ENCODE measurements at regions not wholly inside any gene's neighbourhood (a gene's known extent, or its start where the extent isn't known, plus 50 kb on each side); places are given as distances from the start of the nearest gene placed in this dataset.

GRCh38 chr10:27622596-27622995 is 118.5 kb downstream of the RAB18 start:
- H3K36me3 Mint-ChIP-seq, result no peaks in the 10 kb centered on the region
- no peaks in the 10 kb centered on the region for H3K27me3 Mint-ChIP-seq (ENCODE audit: low read depth)
- no peak overlapping the region for H3K27ac Mint-ChIP-seq
- no peaks in the 10 kb centered on the region for H3K9me3 Mint-ChIP-seq
- DNase-seq (ENCODE audit: low spot score in 2 of 2, unreplicated experiment in 2 of 2), result no peak
- H3K4me1 Mint-ChIP-seq, result peaks cover 43% of the 10 kb centered on the region
- TF ChIP-seq, protein P1, sequence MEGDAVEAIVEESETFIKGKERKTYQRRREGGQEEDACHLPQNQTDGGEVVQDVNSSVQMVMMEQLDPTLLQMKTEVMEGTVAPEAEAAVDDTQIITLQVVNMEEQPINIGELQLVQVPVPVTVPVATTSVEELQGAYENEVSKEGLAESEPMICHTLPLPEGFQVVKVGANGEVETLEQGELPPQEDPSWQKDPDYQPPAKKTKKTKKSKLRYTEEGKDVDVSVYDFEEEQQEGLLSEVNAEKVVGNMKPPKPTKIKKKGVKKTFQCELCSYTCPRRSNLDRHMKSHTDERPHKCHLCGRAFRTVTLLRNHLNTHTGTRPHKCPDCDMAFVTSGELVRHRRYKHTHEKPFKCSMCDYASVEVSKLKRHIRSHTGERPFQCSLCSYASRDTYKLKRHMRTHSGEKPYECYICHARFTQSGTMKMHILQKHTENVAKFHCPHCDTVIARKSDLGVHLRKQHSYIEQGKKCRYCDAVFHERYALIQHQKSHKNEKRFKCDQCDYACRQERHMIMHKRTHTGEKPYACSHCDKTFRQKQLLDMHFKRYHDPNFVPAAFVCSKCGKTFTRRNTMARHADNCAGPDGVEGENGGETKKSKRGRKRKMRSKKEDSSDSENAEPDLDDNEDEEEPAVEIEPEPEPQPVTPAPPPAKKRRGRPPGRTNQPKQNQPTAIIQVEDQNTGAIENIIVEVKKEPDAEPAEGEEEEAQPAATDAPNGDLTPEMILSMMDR (IDR thresholded peaks at IDR 0.05; ENCODE audit: unreplicated experiment), result no peak
- H3K4me3 Mint-ChIP-seq, result no peak overlapping the region

All from mesothelial cell of epicardium (in vitro differentiated cells).